ENCODE measurements at regions not wholly inside any gene's neighbourhood (a gene's known extent, or its start where the extent isn't known, plus 50 kb on each side); places are given as distances from the start of the nearest gene placed in this dataset.

- Histone ChIP-seq H3K4me1 (ENCODE audit: control insufficient read depth, insufficient read depth, low read length) (no peaks in the 10 kb centered on the region), H3K9me3 (ENCODE audit: control insufficient read depth, insufficient read depth, low read depth, low read length) (no peaks in the 10 kb centered on the region), H3K4me3 (ENCODE audit: low read depth, low read length) (no peak overlapping the region), H3K36me3 (ENCODE audit: control insufficient read depth in 2 of 2, insufficient read depth in 1 of 2, low read length in 2 of 2) (no peaks in the 10 kb centered on the region), H3K27ac (ENCODE audit: extremely low read depth, low read depth, low read length) (no peak overlapping the region)
- ChIA-PET CTCF (no interaction called here), POLR2A (no interaction called here)
- TF ChIP-seq ZNF645 (tag by site-specific recombination; IDR thresholded peaks at IDR 0.05) (no peak), ZBTB17 (tag by site-specific recombination; IDR thresholded peaks at IDR 0.05) (no peak), ZNF112 (tag by site-specific recombination; IDR thresholded peaks at IDR 0.05) (no peak), SETDB1 (IDR thresholded peaks at IDR 0.05; ENCODE audit: insufficient read length, low read length) (no peak), MYNN (tag by site-specific recombination; IDR thresholded peaks at IDR 0.05; ENCODE audit: borderline replicate concordance) (no peak), ZNF837 (tag by site-specific recombination; IDR thresholded peaks at IDR 0.05) (no peak)
Observed at GRCh38 chr10:117617086-117617485, 74.5 kb downstream of the EMX2 start.

GRCh38 chr10:117617659-117618058 is 75.1 kb downstream of the EMX2 start:
- CTCF ChIA-PET: no interaction called here
- H3K4me3 ChIP-seq (ENCODE audit: low read depth, low read length): no peak overlapping the region
- POLR2A ChIA-PET: no interaction called here
- H3K9me3 ChIP-seq (ENCODE audit: control insufficient read depth, insufficient read depth, low read depth, low read length): no peaks in the 10 kb centered on the region
- H3K4me1 ChIP-seq (ENCODE audit: control insufficient read depth, insufficient read depth, low read length): no peaks in the 10 kb centered on the region
- H3K27ac ChIP-seq (ENCODE audit: extremely low read depth, low read depth, low read length): no peak overlapping the region
- H3K36me3 ChIP-seq (ENCODE audit: control insufficient read depth in 2 of 2, insufficient read depth in 1 of 2, low read length in 2 of 2): no peaks in the 10 kb centered on the region
- no peak for TF ChIP-seq ZBTB20 (tag by site-specific recombination; IDR thresholded peaks at IDR 0.05)
- TF ChIP-seq ZNF600 (tag by site-specific recombination; IDR thresholded peaks at IDR 0.05): no peak
- TF ChIP-seq ZNF138 (tag by site-specific recombination; IDR thresholded peaks at IDR 0.05; ENCODE audit: borderline replicate concordance): no peak
- no peak for TF ChIP-seq ZNF311 (tag by site-specific recombination; IDR thresholded peaks at IDR 0.05; ENCODE audit: borderline replicate concordance)
- no peak for TF ChIP-seq ZNF664 (tag by site-specific recombination; IDR thresholded peaks at IDR 0.05)

- POLR2A ChIA-PET: no interaction called here
- TF ChIP-seq ZNF169 (tag by site-specific recombination; IDR thresholded peaks at IDR 0.05): no peak
- TF ChIP-seq ZIC2 (tag by site-specific recombination; IDR thresholded peaks at IDR 0.05): peak; percentile 27; the same call in 1 of the 2 replicates
- no peak for TF ChIP-seq ZNF596 (tag by site-specific recombination; IDR thresholded peaks at IDR 0.05)
- TF ChIP-seq RBAK (tag by site-specific recombination; IDR thresholded peaks at IDR 0.05): no peak
- TF ChIP-seq ATF2 (tag by site-specific recombination; IDR thresholded peaks at IDR 0.05; ENCODE audit: low read depth): no peak
- no peak for TF ChIP-seq ZNF837 (tag by site-specific recombination; IDR thresholded peaks at IDR 0.05)
- TF ChIP-seq ZNF175 (tag by site-specific recombination; IDR thresholded peaks at IDR 0.05): no peak
- CTCF ChIA-PET: interaction anchor here (0.6 kb wide), 1 partner anchor 139 kb away, joined by 3 read pairs; no protein-coding TSS in a partner anchor
Observed at GRCh38 chr10:117619223-117619622, 76.7 kb downstream of the EMX2 start.

More at GRCh38 chr10:117619223-117619622, 76.7 kb downstream of the EMX2 start:
- Histone ChIP-seq H3K4me1 (ENCODE audit: control insufficient read depth, insufficient read depth, low read length) (no peaks in the 10 kb centered on the region), H3K4me3 (ENCODE audit: low read depth, low read length) (no peak overlapping the region), H3K36me3 (ENCODE audit: control insufficient read depth in 2 of 2, insufficient read depth in 1 of 2, low read length in 2 of 2) (no peaks in the 10 kb centered on the region), H3K9me3 (ENCODE audit: control insufficient read depth, insufficient read depth, low read depth, low read length) (no peaks in the 10 kb centered on the region), H3K27ac (ENCODE audit: extremely low read depth, low read depth, low read length) (no peak overlapping the region)
